GM23248 (cell line): ENCODE measurements at regions not wholly inside any gene's neighbourhood (a gene's known extent, or its start where the extent isn't known, plus 50 kb on each side); places are given as distances from the start of the nearest gene placed in this dataset.

Experiments used
- DNase-seq: peaks from one replicate; pipeline ENCODE4 v3.0.0-alpha.2; 2015
- H2AFZ ChIP-seq: fragments of 200-600 bp; sonication (generic); 2 replicates; pipeline ENCODE4 v1.6.1; 2016; ENCODE audit warnings: antibody characterized with exemption
- H3F3A ChIP-seq: fragments of 200-600 bp; sonication (generic); 2 replicates; pipeline ENCODE4 v1.6.1; 2016; ENCODE audit warnings: mild to moderate bottlenecking, antibody characterized with exemption, mixed run types; ENCODE audit not compliant: insufficient read depth
- H3K27ac ChIP-seq: fragments of 200-600 bp; sonication (generic); 2 replicates; pipeline ENCODE4 v1.5.1; 2016; ENCODE audit warnings: mild to moderate bottlenecking
- H3K27me3 ChIP-seq: fragments of 200-600 bp; sonication (generic); replicated peaks from 2 replicates; pipeline ENCODE4 v1.6.1; 2016; ENCODE audit warnings: mild to moderate bottlenecking; ENCODE audit not compliant: insufficient read depth
- H3K36me3 ChIP-seq: fragments of 200-600 bp; sonication (generic); 2 replicates; pipeline ENCODE4 v1.6.1; 2016; ENCODE audit warnings: low read depth, mild to moderate bottlenecking
- H3K4me1 ChIP-seq: fragments of 200-600 bp; sonication (generic); 2 replicates; pipeline ENCODE4 v1.6.1; 2016; ENCODE audit warnings: mild to moderate bottlenecking; ENCODE audit not compliant: insufficient read depth
- H3K4me2 ChIP-seq: fragments of 200-600 bp; sonication (generic); one replicate; pipeline ENCODE4 v1.6.1; 2016; ENCODE audit warnings: mild to moderate bottlenecking; ENCODE audit not compliant: unreplicated experiment
- H3K4me3 ChIP-seq: fragments of 200-600 bp; sonication (generic); 2 replicates; pipeline ENCODE4 v1.5.1; 2016; ENCODE audit warnings: mild to moderate bottlenecking
- H3K79me2 ChIP-seq: fragments of 200-600 bp; sonication (generic); 2 replicates; pipeline ENCODE4 v1.6.1; 2016; ENCODE audit warnings: mild to moderate bottlenecking; ENCODE audit not compliant: insufficient read depth
- H3K9ac ChIP-seq: fragments of 200-600 bp; sonication (generic); 2 replicates; pipeline ENCODE4 v1.6.1; 2016; ENCODE audit warnings: mild to moderate bottlenecking
- H3K9me2 ChIP-seq: fragments of 200-600 bp; sonication (generic); 2 replicates; pipeline ENCODE4 v1.6.1; 2016; ENCODE audit warnings: mixed run types, mild to moderate bottlenecking, moderate library complexity; ENCODE audit not compliant: insufficient read depth
- H3K9me3 ChIP-seq: fragments of 200-600 bp; sonication (generic); one replicate; pipeline ENCODE4 v1.6.1; 2017; ENCODE audit warnings: low read depth
- H4K20me1 ChIP-seq: fragments of 200-600 bp; sonication (generic); 2 replicates; pipeline ENCODE4 v1.6.0; 2016; ENCODE audit not compliant: insufficient read depth
- EZH2 ChIP-seq: fragments of 200-600 bp; sonication (generic); IDR thresholded peaks from 2 replicates; pipeline ENCODE4 v1.6.1; 2018; ENCODE audit warnings: antibody characterized with exemption, mild to moderate bottlenecking; ENCODE audit not compliant: insufficient read depth, poor library complexity, severe bottlenecking
- EZH2phosphoT487 ChIP-seq: fragments of 200-600 bp; sonication (generic); IDR thresholded peaks from 2 replicates; pipeline ENCODE4 v1.6.1; 2018; ENCODE audit warnings: antibody characterized with exemption, moderate library complexity, mild to moderate bottlenecking, low read depth; ENCODE audit not compliant: insufficient read depth
- WGBS, 2 experiments: methylation state at CpG; one replicate each; pipeline ENCODE4 v1.1.6; 2015 to 2017; ENCODE audit warnings: low lambda C conversion rate in 2 of 2, low coverage in 1 of 2; ENCODE audit errors: missing lambda C conversion rate in 2 of 2; 5-methylcytosine and 5-hydroxymethylcytosine counted together
- in situ Hi-C: fragments of 300-500 bp; cut with MboI; formaldehyde crosslinking; loops from 2 replicates; pipeline ENCODE4 v1.15.0; 2020

- 31 to 33% methylated on average over 3 of the region's 3 CpGs for WGBS, 2 experiments
- no peak overlapping the region for H3K27ac ChIP-seq
- in situ Hi-C loops, result no loop called here
- no peaks in the 10 kb centered on the region for H3K9me2 ChIP-seq
- H3K4me2 ChIP-seq, result no peak overlapping the region
- no peak for DNase-seq
- no peak overlapping the region for H3K4me3 ChIP-seq
- H3K9me3 ChIP-seq, result no peaks in the 10 kb centered on the region
- no peaks in the 10 kb centered on the region for H3F3A ChIP-seq
- H2AFZ ChIP-seq, result no peak overlapping the region
- no peaks in the 10 kb centered on the region for H3K36me3 ChIP-seq
- H3K9ac ChIP-seq, result no peak overlapping the region
- H3K79me2 ChIP-seq, result no peaks in the 10 kb centered on the region
- H3K27me3 ChIP-seq, result no peaks in the 10 kb centered on the region
- peaks cover 11% of the 10 kb centered on the region for H3K4me1 ChIP-seq
- no peaks in the 10 kb centered on the region for H4K20me1 ChIP-seq
- TF ChIP-seq EZH2, result no peak
- TF ChIP-seq EZH2phosphoT487, result no peak
These were observed 283.2 kb downstream of the NUAK1 start for GRCh38 chr12:105855361-105856047.

GRCh38 chr12:105856048-105856405 lies 282.7 kb downstream of the NUAK1 start:
- in situ Hi-C loops, result no loop called here
- H3K79me2 ChIP-seq, result no peaks in the 10 kb centered on the region
- H3K27me3 ChIP-seq, result no peaks in the 10 kb centered on the region
- H3K4me1 ChIP-seq, result peaks cover 11% of the 10 kb centered on the region
- no peak overlapping the region for H3K4me2 ChIP-seq
- no peaks in the 10 kb centered on the region for H3F3A ChIP-seq
- DNase-seq, result no peak
- H3K36me3 ChIP-seq, result no peaks in the 10 kb centered on the region
- H3K9ac ChIP-seq, result no peak overlapping the region
- H4K20me1 ChIP-seq, result no peaks in the 10 kb centered on the region
- no peaks in the 10 kb centered on the region for H3K9me2 ChIP-seq
- H3K9me3 ChIP-seq, result no peaks in the 10 kb centered on the region
- no peak overlapping the region for H2AFZ ChIP-seq
- no peak overlapping the region for H3K4me3 ChIP-seq
- no peak for TF ChIP-seq EZH2
- TF ChIP-seq EZH2phosphoT487, result no peak
- WGBS, 2 experiments, result 33 to 44% methylated on average over 2 of the region's 2 CpGs
- no peak overlapping the region for H3K27ac ChIP-seq

- Histone ChIP-seq H3K9me3 (no peaks in the 10 kb centered on the region), H4K20me1 (no peaks in the 10 kb centered on the region), H3K36me3 (no peaks in the 10 kb centered on the region), H3K9ac (no peak overlapping the region), H3K4me1 (peaks cover 11% of the 10 kb centered on the region), H3K79me2 (no peaks in the 10 kb centered on the region), H3F3A (no peaks in the 10 kb centered on the region), H3K4me3 (no peak overlapping the region), H3K27ac (no peak overlapping the region; the same call in 1 of the 2 replicates), H3K9me2 (no peaks in the 10 kb centered on the region), H3K27me3 (no peaks in the 10 kb centered on the region), H3K4me2 (no peak overlapping the region), H2AFZ (peak overlapping the region; percentile 65)
- peak; percentile 57 for DNase-seq
- TF ChIP-seq EZH2, result no peak
- TF ChIP-seq EZH2phosphoT487, result no peak
- in situ Hi-C loops, result no loop called here
- 27 to 31% methylated on average over 4 of the region's 4 CpGs for WGBS, 2 experiments
These were observed 279.6 kb downstream of the NUAK1 start for GRCh38 chr12:105858981-105859710.

- no peak overlapping the region for H3K9ac ChIP-seq
- no peak overlapping the region for H3K4me3 ChIP-seq
- in situ Hi-C loops, result no loop called here
- no peaks in the 10 kb centered on the region for H3K27me3 ChIP-seq
- H3K9me2 ChIP-seq, result no peaks in the 10 kb centered on the region
- no peaks in the 10 kb centered on the region for H3K79me2 ChIP-seq
- H3F3A ChIP-seq, result no peaks in the 10 kb centered on the region
- no peak overlapping the region for H3K4me2 ChIP-seq
- 58 to 70% methylated on average over 3 of the region's 3 CpGs for WGBS, 2 experiments
- H3K4me1 ChIP-seq, result peaks cover 11% of the 10 kb centered on the region
- DNase-seq, result no peak
- H3K36me3 ChIP-seq, result no peaks in the 10 kb centered on the region
- no peak for TF ChIP-seq EZH2
- no peak for TF ChIP-seq EZH2phosphoT487
- no peaks in the 10 kb centered on the region for H3K9me3 ChIP-seq
- no peaks in the 10 kb centered on the region for H4K20me1 ChIP-seq
- H2AFZ ChIP-seq, result no peak overlapping the region
- H3K27ac ChIP-seq, result no peak overlapping the region
These were observed 278.1 kb downstream of the NUAK1 start for GRCh38 chr12:105860561-105861207.
